ENCODE measurements at regions not wholly inside any gene's neighbourhood (a gene's known extent, or its start where the extent isn't known, plus 50 kb on each side); places are given as distances from the start of the nearest gene placed in this dataset.

GRCh38 chr2:151171186-151171585 lies 90.5 kb downstream of the RBM43 start:
- H3K36me3 ChIP-seq (ENCODE audit: insufficient read depth, low read length): no peaks in the 10 kb centered on the region
- no peak overlapping the region for H3K4me3 ChIP-seq (ENCODE audit: low read depth, low read length, poor library complexity, severe bottlenecking)
- H3F3A ChIP-seq (ENCODE audit: insufficient read depth, low read length): no peaks in the 10 kb centered on the region
- H3K27ac ChIP-seq (ENCODE audit: low read depth, low read length, poor library complexity, severe bottlenecking): no peak overlapping the region
- no peak for TF ChIP-seq EZH2 (IDR thresholded peaks at IDR 0.05; ENCODE audit: borderline replicate concordance, low read length)
- TF ChIP-seq, protein P1, sequence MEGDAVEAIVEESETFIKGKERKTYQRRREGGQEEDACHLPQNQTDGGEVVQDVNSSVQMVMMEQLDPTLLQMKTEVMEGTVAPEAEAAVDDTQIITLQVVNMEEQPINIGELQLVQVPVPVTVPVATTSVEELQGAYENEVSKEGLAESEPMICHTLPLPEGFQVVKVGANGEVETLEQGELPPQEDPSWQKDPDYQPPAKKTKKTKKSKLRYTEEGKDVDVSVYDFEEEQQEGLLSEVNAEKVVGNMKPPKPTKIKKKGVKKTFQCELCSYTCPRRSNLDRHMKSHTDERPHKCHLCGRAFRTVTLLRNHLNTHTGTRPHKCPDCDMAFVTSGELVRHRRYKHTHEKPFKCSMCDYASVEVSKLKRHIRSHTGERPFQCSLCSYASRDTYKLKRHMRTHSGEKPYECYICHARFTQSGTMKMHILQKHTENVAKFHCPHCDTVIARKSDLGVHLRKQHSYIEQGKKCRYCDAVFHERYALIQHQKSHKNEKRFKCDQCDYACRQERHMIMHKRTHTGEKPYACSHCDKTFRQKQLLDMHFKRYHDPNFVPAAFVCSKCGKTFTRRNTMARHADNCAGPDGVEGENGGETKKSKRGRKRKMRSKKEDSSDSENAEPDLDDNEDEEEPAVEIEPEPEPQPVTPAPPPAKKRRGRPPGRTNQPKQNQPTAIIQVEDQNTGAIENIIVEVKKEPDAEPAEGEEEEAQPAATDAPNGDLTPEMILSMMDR (IDR thresholded peaks at IDR 0.05; ENCODE audit: low read length): no peak
- no peaks in the 10 kb centered on the region for H3K4me1 ChIP-seq (ENCODE audit: insufficient read depth, low read length, severe bottlenecking)
- H3K9me2 ChIP-seq (ENCODE audit: low read depth, low read length): no peaks in the 10 kb centered on the region
- no peak overlapping the region for H3K9ac ChIP-seq (ENCODE audit: low read length)
- H3K27me3 ChIP-seq (ENCODE audit: insufficient read depth, low read length): no peaks in the 10 kb centered on the region
- no peaks in the 10 kb centered on the region for H4K20me1 ChIP-seq (ENCODE audit: insufficient read depth, low read length)
- H3K4me2 ChIP-seq (ENCODE audit: low read length): no peak overlapping the region
- H3K9me3 ChIP-seq (ENCODE audit: low read length): no peaks in the 10 kb centered on the region
- no peak overlapping the region for H2AFZ ChIP-seq (ENCODE audit: low read length)
- H3K79me2 ChIP-seq (ENCODE audit: insufficient read depth, low read length): no peaks in the 10 kb centered on the region

DNA sequence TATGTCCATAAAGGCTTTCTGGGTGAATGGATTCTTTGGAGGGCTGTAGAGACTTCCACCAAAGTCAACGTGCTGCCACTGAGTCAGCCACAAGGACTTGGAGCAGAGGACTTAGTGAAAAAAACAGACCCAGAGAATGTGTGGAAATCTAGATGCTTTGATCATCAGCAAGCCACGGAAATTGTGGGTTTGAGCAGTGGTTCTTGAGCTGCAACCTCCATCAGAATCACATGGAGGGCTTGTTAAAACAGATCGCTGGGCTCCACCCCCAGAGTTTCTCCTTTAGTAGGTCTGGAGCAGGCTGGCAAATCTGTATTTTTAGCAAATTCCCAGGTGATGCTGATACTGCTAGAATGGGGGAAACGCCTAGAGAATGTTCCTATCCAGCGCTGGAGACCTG lies 95.3 kb downstream of the RBM43 start:
- H3K9ac ChIP-seq (ENCODE audit: low read length): no peak overlapping the region
- TF ChIP-seq, protein P1 (IDR thresholded peaks at IDR 0.05; ENCODE audit: low read length): no peak
- no peak for TF ChIP-seq EZH2 (IDR thresholded peaks at IDR 0.05; ENCODE audit: borderline replicate concordance, low read length)
- no peak overlapping the region for H3K4me2 ChIP-seq (ENCODE audit: low read length)
- no peak overlapping the region for H3K4me3 ChIP-seq (ENCODE audit: low read depth, low read length, poor library complexity, severe bottlenecking)
- no peaks in the 10 kb centered on the region for H3K9me2 ChIP-seq (ENCODE audit: low read depth, low read length)
- H3K9me3 ChIP-seq (ENCODE audit: low read length): no peaks in the 10 kb centered on the region
- H3K4me1 ChIP-seq (ENCODE audit: insufficient read depth, low read length, severe bottlenecking): no peaks in the 10 kb centered on the region
- H2AFZ ChIP-seq (ENCODE audit: low read length): no peak overlapping the region
- no peaks in the 10 kb centered on the region for H3K36me3 ChIP-seq (ENCODE audit: insufficient read depth, low read length)
- H3K27me3 ChIP-seq (ENCODE audit: insufficient read depth, low read length): no peaks in the 10 kb centered on the region
- no peaks in the 10 kb centered on the region for H3K79me2 ChIP-seq (ENCODE audit: insufficient read depth, low read length)
- H4K20me1 ChIP-seq (ENCODE audit: insufficient read depth, low read length): no peaks in the 10 kb centered on the region
- no peak overlapping the region for H3K27ac ChIP-seq (ENCODE audit: low read depth, low read length, poor library complexity, severe bottlenecking)
- no peaks in the 10 kb centered on the region for H3F3A ChIP-seq (ENCODE audit: insufficient read depth, low read length)

GRCh38 chr2:151165105-151165684 lies 96.5 kb downstream of the RBM43 start:
- H3K79me2 ChIP-seq (ENCODE audit: insufficient read depth, low read length): no peaks in the 10 kb centered on the region
- H3K9ac ChIP-seq (ENCODE audit: low read length): no peak overlapping the region
- H2AFZ ChIP-seq (ENCODE audit: low read length): no peak overlapping the region
- no peaks in the 10 kb centered on the region for H3K9me3 ChIP-seq (ENCODE audit: low read length)
- no peak overlapping the region for H3K4me2 ChIP-seq (ENCODE audit: low read length)
- no peak overlapping the region for H3K27ac ChIP-seq (ENCODE audit: low read depth, low read length, poor library complexity, severe bottlenecking)
- TF ChIP-seq, protein P1 (IDR thresholded peaks at IDR 0.05; ENCODE audit: low read length): no peak
- no peak for TF ChIP-seq EZH2 (IDR thresholded peaks at IDR 0.05; ENCODE audit: borderline replicate concordance, low read length)
- H3K4me1 ChIP-seq (ENCODE audit: insufficient read depth, low read length, severe bottlenecking): no peaks in the 10 kb centered on the region
- H3K27me3 ChIP-seq (ENCODE audit: insufficient read depth, low read length): no peaks in the 10 kb centered on the region
- no peaks in the 10 kb centered on the region for H3F3A ChIP-seq (ENCODE audit: insufficient read depth, low read length)
- no peaks in the 10 kb centered on the region for H4K20me1 ChIP-seq (ENCODE audit: insufficient read depth, low read length)
- no peaks in the 10 kb centered on the region for H3K36me3 ChIP-seq (ENCODE audit: insufficient read depth, low read length)
- H3K9me2 ChIP-seq (ENCODE audit: low read depth, low read length): no peaks in the 10 kb centered on the region
- no peak overlapping the region for H3K4me3 ChIP-seq (ENCODE audit: low read depth, low read length, poor library complexity, severe bottlenecking)
